ENCODE measurements at regions not wholly inside any gene's neighbourhood (a gene's known extent, or its start where the extent isn't known, plus 50 kb on each side); places are given as distances from the start of the nearest gene placed in this dataset.

- TF ChIP-seq CTCF (IDR thresholded peaks at IDR 0.05) (no peak), POLR2A (IDR thresholded peaks at IDR 0.05) (no peak), EP300 (IDR thresholded peaks at IDR 0.05) (no peak)
Observed at GRCh38 chr7:47073284-47073683, 508.6 kb downstream of the TNS3 start.
